ENCODE measurements at regions not wholly inside any gene's neighbourhood (a gene's known extent, or its start where the extent isn't known, plus 50 kb on each side); places are given as distances from the start of the nearest gene placed in this dataset.

DNA sequence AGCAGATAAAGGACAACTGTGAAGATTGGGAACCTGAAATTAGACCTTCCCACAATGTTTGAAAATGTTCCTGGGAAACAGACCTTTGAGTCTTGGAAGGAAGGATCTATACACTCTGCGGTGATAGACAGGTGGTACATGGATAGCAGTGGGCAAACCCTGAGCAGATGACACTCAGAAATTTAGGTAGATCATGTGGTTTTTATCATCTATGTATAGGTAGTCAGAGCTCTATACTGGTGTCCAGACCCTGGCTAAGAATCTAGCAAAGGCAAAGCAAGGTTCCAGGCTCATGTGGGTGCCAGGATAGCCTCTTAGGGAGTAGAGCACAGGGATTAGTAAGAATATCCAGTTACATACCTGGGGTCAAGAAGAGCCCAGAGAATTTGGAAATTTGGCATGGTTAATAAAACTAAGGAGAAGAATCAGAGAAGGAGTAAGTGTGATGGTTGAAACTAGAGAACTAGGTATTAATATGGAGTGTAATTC lies 331.2 kb upstream of the FBXO33 start (continued):
- TF ChIP-seq, protein P1, sequence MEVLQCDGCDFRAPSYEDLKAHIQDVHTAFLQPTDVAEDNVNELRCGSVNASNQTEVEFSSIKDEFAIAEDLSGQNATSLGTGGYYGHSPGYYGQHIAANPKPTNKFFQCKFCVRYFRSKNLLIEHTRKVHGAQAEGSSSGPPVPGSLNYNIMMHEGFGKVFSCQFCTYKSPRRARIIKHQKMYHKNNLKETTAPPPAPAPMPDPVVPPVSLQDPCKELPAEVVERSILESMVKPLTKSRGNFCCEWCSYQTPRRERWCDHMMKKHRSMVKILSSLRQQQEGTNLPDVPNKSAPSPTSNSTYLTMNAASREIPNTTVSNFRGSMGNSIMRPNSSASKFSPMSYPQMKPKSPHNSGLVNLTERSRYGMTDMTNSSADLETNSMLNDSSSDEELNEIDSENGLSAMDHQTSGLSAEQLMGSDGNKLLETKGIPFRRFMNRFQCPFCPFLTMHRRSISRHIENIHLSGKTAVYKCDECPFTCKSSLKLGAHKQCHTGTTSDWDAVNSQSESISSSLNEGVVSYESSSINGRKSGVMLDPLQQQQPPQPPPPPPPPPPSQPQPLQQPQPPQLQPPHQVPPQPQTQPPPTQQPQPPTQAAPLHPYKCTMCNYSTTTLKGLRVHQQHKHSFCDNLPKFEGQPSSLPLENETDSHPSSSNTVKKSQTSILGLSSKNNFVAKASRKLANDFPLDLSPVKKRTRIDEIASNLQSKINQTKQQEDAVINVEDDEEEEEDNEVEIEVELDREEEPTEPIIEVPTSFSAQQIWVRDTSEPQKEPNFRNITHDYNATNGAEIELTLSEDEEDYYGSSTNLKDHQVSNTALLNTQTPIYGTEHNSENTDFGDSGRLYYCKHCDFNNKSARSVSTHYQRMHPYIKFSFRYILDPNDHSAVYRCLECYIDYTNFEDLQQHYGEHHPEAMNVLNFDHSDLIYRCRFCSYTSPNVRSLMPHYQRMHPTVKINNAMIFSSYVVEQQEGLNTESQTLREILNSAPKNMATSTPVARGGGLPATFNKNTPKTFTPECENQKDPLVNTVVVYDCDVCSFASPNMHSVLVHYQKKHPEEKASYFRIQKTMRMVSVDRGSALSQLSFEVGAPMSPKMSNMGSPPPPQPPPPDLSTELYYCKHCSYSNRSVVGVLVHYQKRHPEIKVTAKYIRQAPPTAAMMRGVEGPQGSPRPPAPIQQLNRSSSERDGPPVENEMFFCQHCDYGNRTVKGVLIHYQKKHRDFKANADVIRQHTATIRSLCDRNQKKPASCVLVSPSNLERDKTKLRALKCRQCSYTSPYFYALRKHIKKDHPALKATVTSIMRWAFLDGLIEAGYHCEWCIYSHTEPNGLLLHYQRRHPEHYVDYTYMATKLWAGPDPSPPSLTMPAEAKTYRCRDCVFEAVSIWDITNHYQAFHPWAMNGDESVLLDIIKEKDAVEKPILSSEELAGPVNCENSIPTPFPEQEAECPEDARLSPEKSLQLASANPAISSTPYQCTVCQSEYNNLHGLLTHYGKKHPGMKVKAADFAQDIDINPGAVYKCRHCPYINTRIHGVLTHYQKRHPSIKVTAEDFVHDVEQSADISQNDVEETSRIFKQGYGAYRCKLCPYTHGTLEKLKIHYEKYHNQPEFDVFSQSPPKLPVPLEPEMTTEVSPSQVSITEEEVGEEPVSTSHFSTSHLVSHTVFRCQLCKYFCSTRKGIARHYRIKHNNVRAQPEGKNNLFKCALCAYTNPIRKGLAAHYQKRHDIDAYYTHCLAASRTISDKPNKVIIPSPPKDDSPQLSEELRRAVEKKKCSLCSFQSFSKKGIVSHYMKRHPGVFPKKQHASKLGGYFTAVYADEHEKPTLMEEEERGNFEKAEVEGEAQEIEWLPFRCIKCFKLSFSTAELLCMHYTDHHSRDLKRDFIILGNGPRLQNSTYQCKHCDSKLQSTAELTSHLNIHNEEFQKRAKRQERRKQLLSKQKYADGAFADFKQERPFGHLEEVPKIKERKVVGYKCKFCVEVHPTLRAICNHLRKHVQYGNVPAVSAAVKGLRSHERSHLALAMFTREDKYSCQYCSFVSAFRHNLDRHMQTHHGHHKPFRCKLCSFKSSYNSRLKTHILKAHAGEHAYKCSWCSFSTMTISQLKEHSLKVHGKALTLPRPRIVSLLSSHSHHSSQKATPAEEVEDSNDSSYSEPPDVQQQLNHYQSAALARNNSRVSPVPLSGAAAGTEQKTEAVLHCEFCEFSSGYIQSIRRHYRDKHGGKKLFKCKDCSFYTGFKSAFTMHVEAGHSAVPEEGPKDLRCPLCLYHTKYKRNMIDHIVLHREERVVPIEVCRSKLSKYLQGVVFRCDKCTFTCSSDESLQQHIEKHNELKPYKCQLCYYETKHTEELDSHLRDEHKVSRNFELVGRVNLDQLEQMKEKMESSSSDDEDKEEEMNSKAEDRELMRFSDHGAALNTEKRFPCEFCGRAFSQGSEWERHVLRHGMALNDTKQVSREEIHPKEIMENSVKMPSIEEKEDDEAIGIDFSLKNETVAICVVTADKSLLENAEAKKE (CRISPR knock-in tag; IDR thresholded peaks at IDR 0.05): no peak
- TF ChIP-seq POLR2AphosphoS5 (IDR thresholded peaks at IDR 0.05; ENCODE audit: low read depth): no peak

DNA sequence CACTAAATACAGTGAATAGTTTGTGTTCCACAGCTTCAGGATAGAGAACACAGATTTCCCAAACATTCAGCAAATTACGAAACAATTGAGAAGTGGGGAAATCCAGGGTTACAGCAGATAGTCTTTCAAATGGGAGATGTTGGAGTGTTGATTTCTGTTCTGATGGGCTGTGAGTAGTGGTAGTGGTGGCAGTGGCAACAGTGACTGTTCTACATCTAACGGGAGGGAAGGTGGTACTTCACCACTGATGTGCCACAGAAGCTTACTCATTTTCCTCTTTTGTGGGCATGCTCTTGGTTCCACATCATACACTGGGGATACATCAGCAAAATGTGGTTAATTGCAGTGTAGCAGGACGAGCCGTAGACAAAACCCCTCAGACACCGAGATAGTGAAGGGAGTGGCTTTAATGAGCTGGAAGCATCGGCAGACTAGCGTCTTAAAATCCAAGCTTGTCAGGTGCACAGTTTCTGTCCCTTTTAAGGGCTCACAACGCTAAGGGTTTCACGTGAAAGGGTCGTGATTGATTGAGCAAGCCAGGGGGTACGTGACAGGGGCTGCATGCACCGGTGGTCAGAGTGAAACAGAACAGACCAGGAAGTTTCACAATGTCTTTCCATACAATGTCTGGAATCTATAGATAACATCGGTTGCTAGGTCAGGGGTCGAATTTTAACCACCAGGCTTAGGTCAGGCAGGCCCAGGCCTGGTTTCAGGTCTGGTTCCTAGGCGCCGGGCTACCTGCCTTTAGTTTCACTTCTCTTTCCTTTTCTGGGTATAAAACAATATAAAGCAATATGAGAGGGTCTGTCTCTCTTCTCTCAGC lies 330.6 kb upstream of the FBXO33 start:
- Mint-ChIP-seq H3K4me1 (no peaks in the 10 kb centered on the region), H3K4me3 (no peak overlapping the region), H3K27me3 (ENCODE audit: insufficient read depth, low read depth, poor library complexity) (no peaks in the 10 kb centered on the region), H3K27ac (0 out of 2 replicates have a peak overlapping the region, but pooled peaks have one; percentile 40), H3K36me3 (ENCODE audit: low read depth) (no peaks in the 10 kb centered on the region), H3K9me3 (no peaks in the 10 kb centered on the region)
- no peaks in the 10 kb centered on the region for H3K27me3 ChIP-seq (ENCODE audit: insufficient read depth)
- H3K9me2 ChIP-seq (ENCODE audit: insufficient read depth): no peaks in the 10 kb centered on the region
- H2AFZ ChIP-seq: no peak overlapping the region
- no peak overlapping the region for H3K4me3 ChIP-seq
- H3K4me2 ChIP-seq: no peak overlapping the region
- H4K20me1 ChIP-seq (replicated peaks; ENCODE audit: insufficient read depth): no peaks in the 10 kb centered on the region
- no peaks in the 10 kb centered on the region for H3K36me3 ChIP-seq (ENCODE audit: insufficient read depth)
- ATAC-seq (no peak), DNase-seq (ENCODE audit: low spot score) (no peak)
- H3F3A ChIP-seq (replicated peaks; ENCODE audit: low read depth): no peaks in the 10 kb centered on the region
- H3K27ac ChIP-seq (ENCODE audit: low read depth): no peak overlapping the region
- H3K4me1 ChIP-seq (ENCODE audit: insufficient read depth): no peaks in the 10 kb centered on the region
- no peaks in the 10 kb centered on the region for H3K79me2 ChIP-seq (replicated peaks; ENCODE audit: insufficient read depth)
- TF ChIP-seq NANOG (IDR thresholded peaks at IDR 0.05; ENCODE audit: borderline replicate concordance) (no peak), CREB1 (CRISPR knock-in tag; IDR thresholded peaks at IDR 0.05; ENCODE audit: low read depth) (no peak), EZH2phosphoT487 (IDR thresholded peaks at IDR 0.05; ENCODE audit: unreplicated experiment) (no peak), JUNB (IDR thresholded peaks at IDR 0.05; ENCODE audit: unreplicated experiment) (no peak), STAT1 (IDR thresholded peaks at IDR 0.05; ENCODE audit: unreplicated experiment) (no peak)
- TF ChIP-seq, protein P2, sequence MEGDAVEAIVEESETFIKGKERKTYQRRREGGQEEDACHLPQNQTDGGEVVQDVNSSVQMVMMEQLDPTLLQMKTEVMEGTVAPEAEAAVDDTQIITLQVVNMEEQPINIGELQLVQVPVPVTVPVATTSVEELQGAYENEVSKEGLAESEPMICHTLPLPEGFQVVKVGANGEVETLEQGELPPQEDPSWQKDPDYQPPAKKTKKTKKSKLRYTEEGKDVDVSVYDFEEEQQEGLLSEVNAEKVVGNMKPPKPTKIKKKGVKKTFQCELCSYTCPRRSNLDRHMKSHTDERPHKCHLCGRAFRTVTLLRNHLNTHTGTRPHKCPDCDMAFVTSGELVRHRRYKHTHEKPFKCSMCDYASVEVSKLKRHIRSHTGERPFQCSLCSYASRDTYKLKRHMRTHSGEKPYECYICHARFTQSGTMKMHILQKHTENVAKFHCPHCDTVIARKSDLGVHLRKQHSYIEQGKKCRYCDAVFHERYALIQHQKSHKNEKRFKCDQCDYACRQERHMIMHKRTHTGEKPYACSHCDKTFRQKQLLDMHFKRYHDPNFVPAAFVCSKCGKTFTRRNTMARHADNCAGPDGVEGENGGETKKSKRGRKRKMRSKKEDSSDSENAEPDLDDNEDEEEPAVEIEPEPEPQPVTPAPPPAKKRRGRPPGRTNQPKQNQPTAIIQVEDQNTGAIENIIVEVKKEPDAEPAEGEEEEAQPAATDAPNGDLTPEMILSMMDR (conservative IDR thresholded peaks at IDR 0.05; ENCODE audit: low read depth in 2 of 2): no peak
- TF ChIP-seq, protein P3, sequence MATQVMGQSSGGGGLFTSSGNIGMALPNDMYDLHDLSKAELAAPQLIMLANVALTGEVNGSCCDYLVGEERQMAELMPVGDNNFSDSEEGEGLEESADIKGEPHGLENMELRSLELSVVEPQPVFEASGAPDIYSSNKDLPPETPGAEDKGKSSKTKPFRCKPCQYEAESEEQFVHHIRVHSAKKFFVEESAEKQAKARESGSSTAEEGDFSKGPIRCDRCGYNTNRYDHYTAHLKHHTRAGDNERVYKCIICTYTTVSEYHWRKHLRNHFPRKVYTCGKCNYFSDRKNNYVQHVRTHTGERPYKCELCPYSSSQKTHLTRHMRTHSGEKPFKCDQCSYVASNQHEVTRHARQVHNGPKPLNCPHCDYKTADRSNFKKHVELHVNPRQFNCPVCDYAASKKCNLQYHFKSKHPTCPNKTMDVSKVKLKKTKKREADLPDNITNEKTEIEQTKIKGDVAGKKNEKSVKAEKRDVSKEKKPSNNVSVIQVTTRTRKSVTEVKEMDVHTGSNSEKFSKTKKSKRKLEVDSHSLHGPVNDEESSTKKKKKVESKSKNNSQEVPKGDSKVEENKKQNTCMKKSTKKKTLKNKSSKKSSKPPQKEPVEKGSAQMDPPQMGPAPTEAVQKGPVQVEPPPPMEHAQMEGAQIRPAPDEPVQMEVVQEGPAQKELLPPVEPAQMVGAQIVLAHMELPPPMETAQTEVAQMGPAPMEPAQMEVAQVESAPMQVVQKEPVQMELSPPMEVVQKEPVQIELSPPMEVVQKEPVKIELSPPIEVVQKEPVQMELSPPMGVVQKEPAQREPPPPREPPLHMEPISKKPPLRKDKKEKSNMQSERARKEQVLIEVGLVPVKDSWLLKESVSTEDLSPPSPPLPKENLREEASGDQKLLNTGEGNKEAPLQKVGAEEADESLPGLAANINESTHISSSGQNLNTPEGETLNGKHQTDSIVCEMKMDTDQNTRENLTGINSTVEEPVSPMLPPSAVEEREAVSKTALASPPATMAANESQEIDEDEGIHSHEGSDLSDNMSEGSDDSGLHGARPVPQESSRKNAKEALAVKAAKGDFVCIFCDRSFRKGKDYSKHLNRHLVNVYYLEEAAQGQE (IDR thresholded peaks at IDR 0.05; ENCODE audit: unreplicated experiment): no peak
- TF ChIP-seq, protein P4, sequence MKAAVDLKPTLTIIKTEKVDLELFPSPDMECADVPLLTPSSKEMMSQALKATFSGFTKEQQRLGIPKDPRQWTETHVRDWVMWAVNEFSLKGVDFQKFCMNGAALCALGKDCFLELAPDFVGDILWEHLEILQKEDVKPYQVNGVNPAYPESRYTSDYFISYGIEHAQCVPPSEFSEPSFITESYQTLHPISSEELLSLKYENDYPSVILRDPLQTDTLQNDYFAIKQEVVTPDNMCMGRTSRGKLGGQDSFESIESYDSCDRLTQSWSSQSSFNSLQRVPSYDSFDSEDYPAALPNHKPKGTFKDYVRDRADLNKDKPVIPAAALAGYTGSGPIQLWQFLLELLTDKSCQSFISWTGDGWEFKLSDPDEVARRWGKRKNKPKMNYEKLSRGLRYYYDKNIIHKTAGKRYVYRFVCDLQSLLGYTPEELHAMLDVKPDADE (IDR thresholded peaks at IDR 0.05): no peak

Measured in GM23338 (cell line).